ENCODE measurements at regions not wholly inside any gene's neighbourhood (a gene's known extent, or its start where the extent isn't known, plus 50 kb on each side); places are given as distances from the start of the nearest gene placed in this dataset.

DNA sequence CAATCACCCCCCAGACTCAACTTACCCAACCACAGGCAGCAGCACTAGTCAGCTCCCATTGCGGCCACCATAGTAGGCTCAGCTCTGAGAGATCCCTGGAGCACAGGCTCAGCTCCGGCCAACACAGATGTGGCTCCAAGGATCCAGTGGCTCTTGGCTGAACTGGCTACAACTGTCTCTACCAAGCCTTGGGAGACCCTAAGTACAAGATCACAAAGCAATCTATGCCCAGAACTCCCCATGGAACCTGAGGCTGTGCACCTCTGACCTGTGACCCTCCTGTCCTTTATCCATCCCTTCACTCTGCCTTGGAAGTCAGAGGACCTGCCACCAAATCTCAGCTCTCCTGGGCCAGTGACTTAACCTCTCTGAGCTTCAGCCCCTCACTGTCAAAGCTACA, 61.8 kb upstream of the GJB5 start:
- H3K27me3 ChIP-seq, result no peaks in the 10 kb centered on the region
- no peaks in the 10 kb centered on the region for H4K20me1 ChIP-seq
- H3K27ac ChIP-seq, result no peak overlapping the region
- H3K9me3 ChIP-seq (replicated peaks in 1 of 11), result no peaks in the 10 kb centered on the region
- no peaks in the 10 kb centered on the region for H3K36me3 ChIP-seq
- H3K9ac ChIP-seq, result no peak overlapping the region
- TF ChIP-seq Cebpa-rat (IDR thresholded peaks at IDR 0.05), result no peak
- H3K4me2 ChIP-seq, result no peak overlapping the region
- H3K4me3 ChIP-seq, result no peak overlapping the region
- H3K4me1 ChIP-seq, result peaks cover 0 to 4% (median 0%) of the 10 kb centered on the region in 10 experiments; a peak in 1 of 20 replicates

DNA sequence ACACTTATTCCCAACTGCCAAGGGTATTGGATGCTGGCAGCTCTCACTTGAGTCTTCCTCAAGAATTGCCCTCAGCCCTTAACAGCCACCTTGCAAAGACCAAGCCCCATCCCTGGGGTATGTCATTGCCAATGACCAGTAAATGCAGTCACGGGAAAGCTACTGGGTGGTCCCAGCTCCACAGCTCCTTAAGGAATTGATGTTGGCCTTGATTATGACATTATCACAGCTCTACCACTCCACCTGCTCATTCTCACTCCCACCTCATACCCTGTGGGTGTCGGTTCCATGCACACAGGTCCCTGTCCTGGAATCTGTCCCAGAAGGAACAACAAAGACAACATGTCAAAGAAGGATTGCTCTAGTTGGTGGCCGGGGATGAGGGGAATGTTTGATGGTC, 60.5 kb upstream of the GJB5 start:
- Histone ChIP-seq H3K9me3 (replicated peaks in 1 of 11) (no peaks in the 10 kb centered on the region), H3K4me2 (no peak overlapping the region), H3K27ac (no peak overlapping the region), H3K4me1 (peaks cover 0 to 5% (median 0%) of the 10 kb centered on the region in 10 experiments; a peak in 1 of 20 replicates), H3K36me3 (no peaks in the 10 kb centered on the region), H3K4me3 (no peak overlapping the region), H3K9ac (no peak overlapping the region), H3K27me3 (no peaks in the 10 kb centered on the region), H4K20me1 (no peaks in the 10 kb centered on the region)
- TF ChIP-seq Cebpa-rat (IDR thresholded peaks at IDR 0.05), result no peak

DNA sequence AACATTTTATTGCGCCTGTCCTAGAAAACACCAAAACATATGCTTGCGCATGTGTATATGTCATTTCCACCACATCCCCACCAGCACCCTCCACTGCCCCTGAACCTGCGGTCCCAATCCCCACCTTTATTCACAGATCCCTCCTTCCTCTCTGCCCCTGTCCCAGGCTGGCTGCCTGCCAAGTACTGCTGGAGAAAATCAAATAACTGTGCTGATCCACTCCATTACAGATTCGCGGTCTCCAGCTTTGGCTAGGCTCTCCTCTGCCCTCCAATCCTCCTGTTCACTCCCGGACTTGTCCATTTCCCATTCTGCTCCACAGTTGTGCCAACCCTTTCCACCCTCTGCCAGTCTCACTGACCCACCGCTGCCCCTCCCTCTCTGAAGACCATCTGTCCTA, 59.3 kb upstream of the GJB5 start:
- Histone ChIP-seq H3K9ac (no peak overlapping the region), H3K27ac (no peak overlapping the region), H3K9me3 (replicated peaks in 1 of 11) (no peaks in the 10 kb centered on the region), H3K27me3 (no peaks in the 10 kb centered on the region), H3K36me3 (no peaks in the 10 kb centered on the region), H3K4me1 (peaks cover 0 to 5% (median 0%) of the 10 kb centered on the region in 10 experiments; a peak in 1 of 20 replicates), H3K4me3 (no peak overlapping the region), H3K4me2 (no peak overlapping the region), H4K20me1 (no peaks in the 10 kb centered on the region)
- no peak for TF ChIP-seq Cebpa-rat (IDR thresholded peaks at IDR 0.05)

DNA sequence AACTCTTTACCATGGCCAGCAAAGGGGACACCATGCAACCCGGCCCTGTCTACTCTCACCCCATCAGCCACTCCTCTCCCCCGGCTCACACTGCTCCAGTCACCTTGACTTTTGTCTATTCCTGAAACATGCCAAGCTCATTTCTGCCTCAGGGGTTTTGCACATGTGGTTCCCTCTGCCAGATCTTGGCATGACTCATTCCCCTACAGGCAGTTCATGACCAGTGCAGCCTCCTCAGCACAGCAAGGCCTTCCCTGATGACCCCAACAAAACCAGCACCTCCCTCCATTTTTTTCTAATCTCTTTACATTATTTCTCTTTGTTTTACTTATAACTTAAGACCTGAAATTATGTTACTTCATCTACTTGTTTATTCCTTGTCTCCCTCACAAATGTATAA, 58.6 kb upstream of the GJB5 start:
- H3K36me3 ChIP-seq, result no peaks in the 10 kb centered on the region

DNA sequence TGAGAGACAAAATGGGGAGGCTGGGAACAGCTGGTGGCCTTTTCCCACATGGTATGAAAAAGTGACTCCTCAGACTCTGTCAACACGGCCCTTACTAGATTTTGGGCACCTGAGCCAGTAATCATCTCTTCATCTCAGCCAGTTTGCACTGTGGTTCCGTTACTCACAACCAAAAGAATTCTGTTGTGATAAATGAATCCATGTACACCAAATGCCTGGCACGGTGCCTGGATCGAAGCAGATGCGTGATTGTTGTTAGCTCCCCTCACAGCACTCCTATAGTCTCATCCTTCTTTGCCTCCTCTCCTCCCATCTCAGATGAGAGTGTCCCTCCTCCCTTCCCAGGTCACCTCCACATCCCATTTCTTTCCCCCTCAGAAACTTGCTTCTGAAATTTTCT, 57.9 kb upstream of the GJB5 start:
- H3K4me1 ChIP-seq, result peaks cover 0 to 5% (median 0%) of the 10 kb centered on the region in 10 experiments; a peak in 1 of 20 replicates
- no peaks in the 10 kb centered on the region for H4K20me1 ChIP-seq
- H3K4me2 ChIP-seq, result no peak overlapping the region
- no peaks in the 10 kb centered on the region for H3K27me3 ChIP-seq
- no peaks in the 10 kb centered on the region for H3K36me3 ChIP-seq
- no peak overlapping the region for H3K4me3 ChIP-seq
- no peak overlapping the region for H3K9ac ChIP-seq
- no peaks in the 10 kb centered on the region for H3K9me3 ChIP-seq (replicated peaks in 1 of 11)
- no peak overlapping the region for H3K27ac ChIP-seq
- no peak for TF ChIP-seq Cebpa-rat (IDR thresholded peaks at IDR 0.05)

More for the DNA sequence above, 58.6 kb upstream of the GJB5 start:
- no peak overlapping the region for H3K4me3 ChIP-seq
- no peak overlapping the region for H3K27ac ChIP-seq
- no peaks in the 10 kb centered on the region for H4K20me1 ChIP-seq
- H3K4me1 ChIP-seq, result peaks cover 0 to 5% (median 0%) of the 10 kb centered on the region in 10 experiments; a peak in 1 of 20 replicates
- H3K27me3 ChIP-seq, result no peaks in the 10 kb centered on the region
- H3K4me2 ChIP-seq, result no peak overlapping the region
- no peak overlapping the region for H3K9ac ChIP-seq
- no peak for TF ChIP-seq Cebpa-rat (IDR thresholded peaks at IDR 0.05)
- H3K9me3 ChIP-seq (replicated peaks in 1 of 11), result no peaks in the 10 kb centered on the region

DNA sequence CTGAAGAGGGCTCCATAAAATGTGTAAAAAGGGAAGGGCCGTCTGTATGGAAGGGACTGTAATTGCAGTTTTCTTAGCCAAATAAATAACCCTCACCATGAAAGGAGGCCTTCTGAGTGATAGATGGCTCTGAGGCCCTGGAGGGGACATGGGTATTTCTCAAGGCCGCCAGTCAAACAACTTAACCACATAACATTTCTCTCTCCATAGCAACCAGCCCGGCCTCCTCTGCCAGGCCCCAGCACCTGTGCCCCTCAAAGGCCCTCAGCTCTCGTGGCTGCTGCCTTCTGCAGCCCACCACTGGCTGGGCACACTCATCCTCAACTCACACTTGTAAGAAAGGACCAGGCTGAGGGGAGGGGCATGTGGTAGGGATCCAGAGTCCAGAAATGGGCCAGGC, 57.0 kb upstream of the GJB5 start:
- no peaks in the 10 kb centered on the region for H3K36me3 ChIP-seq
- no peak overlapping the region for H3K27ac ChIP-seq
- no peaks in the 10 kb centered on the region for H3K27me3 ChIP-seq
- H3K4me1 ChIP-seq, result peaks cover 0 to 5% (median 0%) of the 10 kb centered on the region in 10 experiments; a peak in 1 of 20 replicates
- H3K9ac ChIP-seq, result no peak overlapping the region
- no peaks in the 10 kb centered on the region for H4K20me1 ChIP-seq
- no peak for TF ChIP-seq Cebpa-rat (IDR thresholded peaks at IDR 0.05)
- H3K4me2 ChIP-seq, result no peak overlapping the region; a peak in 1 of 22 replicates
- H3K9me3 ChIP-seq (replicated peaks in 1 of 11), result no peaks in the 10 kb centered on the region
- H3K4me3 ChIP-seq, result no peak overlapping the region

DNA sequence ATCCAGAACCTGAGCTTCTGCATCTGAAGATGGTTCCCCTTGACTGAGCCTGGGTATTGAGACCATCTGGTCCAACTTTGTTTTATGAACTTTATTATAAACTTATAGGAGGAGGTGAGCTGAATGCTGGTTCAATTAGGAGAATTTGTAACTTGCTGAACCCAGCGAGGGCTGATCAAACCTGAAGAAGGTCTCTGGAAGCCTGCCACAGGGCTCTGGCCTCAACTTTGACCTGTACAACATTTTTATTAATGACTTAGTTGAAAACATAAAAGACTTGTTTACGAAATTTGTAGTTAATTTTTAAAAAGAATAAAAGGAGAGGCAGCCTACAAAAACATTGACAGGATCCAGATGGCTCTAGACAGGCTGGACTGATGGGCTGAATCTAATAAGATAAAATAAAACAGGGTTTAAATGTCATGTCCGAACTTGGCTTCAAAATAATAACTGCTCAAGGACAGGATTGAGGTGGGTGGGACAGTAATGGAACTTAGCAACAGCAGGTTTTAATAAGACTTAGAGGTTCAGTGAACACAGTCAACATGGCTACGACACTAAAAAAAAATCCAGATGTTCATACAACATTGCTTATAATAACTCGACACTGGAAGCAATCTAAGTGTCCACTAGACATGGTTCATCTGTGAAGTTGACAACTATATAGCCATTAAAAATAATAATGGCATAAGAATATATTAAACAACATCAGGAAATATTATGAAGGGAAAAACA, 53.4 kb upstream of the GJB5 start:
- H3K27ac ChIP-seq, result no peak overlapping the region
- H3K9ac ChIP-seq, result no peak overlapping the region
- no peak overlapping the region for H3K4me2 ChIP-seq

More for the DNA sequence above, 53.4 kb upstream of the GJB5 start:
- Histone ChIP-seq H3K27me3 (peaks cover 0 to 4% (median 0%) of the 10 kb centered on the region in 11 experiments; a peak in 1 of 22 replicates), H4K20me1 (no peaks in the 10 kb centered on the region), H3K4me3 (no peak overlapping the region), H3K36me3 (no peaks in the 10 kb centered on the region), H3K4me1 (peaks cover 0 to 5% (median 0%) of the 10 kb centered on the region in 10 experiments; a peak in 1 of 20 replicates), H3K9me3 (replicated peaks in 1 of 11) (no peaks in the 10 kb centered on the region)
- no peak for TF ChIP-seq Cebpa-rat (IDR thresholded peaks at IDR 0.05)

Data from BLaER1 treated with 17β-estradiol and CSF1 and Interleukin-3, amounts not matched to agents 10 nM and 100 nM (cell line).